HepG2 (cell line): ENCODE measurements at regions not wholly inside any gene's neighbourhood (a gene's known extent, or its start where the extent isn't known, plus 50 kb on each side); places are given as distances from the start of the nearest gene placed in this dataset.

Source experiments
- ATF7-NPFF ChIP-seq: sonication (generic); formaldehyde crosslinking; IDR thresholded peaks from 2 replicates; pipeline ENCODE4 v1.8.1; 2023; ENCODE audit warnings: mild to moderate bottlenecking, low read depth, missing genetic modification reagents, moderate library complexity
- CC2D1A ChIP-seq: sonication (generic); formaldehyde crosslinking; IDR thresholded peaks from 2 replicates; pipeline ENCODE4 v1.8.1; 2023; ENCODE audit warnings: mild to moderate bottlenecking, missing genetic modification reagents
- KMT2A ChIP-seq: sonication (generic); formaldehyde crosslinking; IDR thresholded peaks from 2 replicates; pipeline ENCODE4 v1.4.0; 2020; ENCODE audit warnings: missing genetic modification reagents
- NCOR1 ChIP-seq: fragments of 200-600 bp; sonication (generic); IDR thresholded peaks from 2 replicates; pipeline ENCODE4 v1.7.0; 2017; ENCODE audit warnings: antibody characterized with exemption, low read length, borderline replicate concordance
- NFATC3 ChIP-seq: sonication (generic); formaldehyde crosslinking; IDR thresholded peaks from 2 replicates; pipeline ENCODE4 v1.5.1; 2020; ENCODE audit warnings: mild to moderate bottlenecking, missing genetic modification reagents
- ONECUT2 ChIP-seq: sonication (generic); formaldehyde crosslinking; IDR thresholded peaks from 2 replicates; pipeline ENCODE4 v1.4.0; 2020; ENCODE audit warnings: missing genetic modification reagents
- PTBP1 ChIP-seq: fragments of 200-400 bp; formaldehyde crosslinking; IDR thresholded peaks from 2 replicates; pipeline ENCODE4 v1.6.1; 2018; ENCODE audit warnings: low read length, low read depth; ENCODE audit not compliant: poor library complexity, severe bottlenecking
- RBAK ChIP-seq: sonication (generic); formaldehyde crosslinking; IDR thresholded peaks from 2 replicates; pipeline ENCODE4 v1.5.1; 2020; ENCODE audit warnings: mild to moderate bottlenecking, missing genetic modification reagents
- SNAPC2 ChIP-seq: sonication (generic); formaldehyde crosslinking; IDR thresholded peaks from 2 replicates; pipeline ENCODE4 v1.8.1; 2022; ENCODE audit warnings: mild to moderate bottlenecking, missing genetic modification reagents
- SRF ChIP-seq: IDR thresholded peaks from 2 replicates; pipeline ENCODE4 v1.6.1; 2011; ENCODE audit warnings: mild to moderate bottlenecking, low read depth, low read length, moderate library complexity
- TEAD2 ChIP-seq: sonication (generic); formaldehyde crosslinking; IDR thresholded peaks from 2 replicates; pipeline ENCODE4 v1.9.0; 2021; ENCODE audit warnings: missing genetic modification reagents
- ZFP90 ChIP-seq: sonication (generic); formaldehyde crosslinking; IDR thresholded peaks from 2 replicates; pipeline ENCODE4 v1.8.0; 2022; ENCODE audit warnings: missing genetic modification reagents, mild to moderate bottlenecking, inconsistent platforms, borderline replicate concordance
- ZIK1 ChIP-seq: sonication (generic); formaldehyde crosslinking; IDR thresholded peaks from 2 replicates; pipeline ENCODE4 v1.5.0; 2020; ENCODE audit warnings: mild to moderate bottlenecking, low read depth, missing genetic modification reagents, borderline replicate concordance
- ZNF383 ChIP-seq: sonication (generic); formaldehyde crosslinking; IDR thresholded peaks from 2 replicates; pipeline ENCODE4 v1.4.0; 2020; ENCODE audit warnings: missing genetic modification reagents, mild to moderate bottlenecking, borderline replicate concordance
- ZNF614 ChIP-seq: IDR thresholded peaks from 2 replicates; pipeline ENCODE4 v1.6.1; 2018; ENCODE audit warnings: missing biosample characterization, missing genetic modification reagents, inconsistent platforms, borderline replicate concordance
- ZNF75D ChIP-seq: sonication (generic); formaldehyde crosslinking; IDR thresholded peaks from 2 replicates; pipeline ENCODE4 v1.8.1; 2023; ENCODE audit warnings: missing genetic modification reagents, mild to moderate bottlenecking, borderline replicate concordance
- ZNF782 ChIP-seq: sonication (generic); formaldehyde crosslinking; IDR thresholded peaks from 2 replicates; pipeline ENCODE4 v1.4.0; 2020; ENCODE audit warnings: missing genetic modification reagents, mild to moderate bottlenecking, borderline replicate concordance
- TF ChIP-seq, protein P1 (sequence below): fragments of 450-650 bp; IDR thresholded peaks from 2 replicates; pipeline ENCODE4 v1.6.1; 2016
- TF ChIP-seq, protein P2 (sequence below): sonication (generic); formaldehyde crosslinking; IDR thresholded peaks from 2 replicates; pipeline ENCODE4 v1.5.0; 2020; ENCODE audit warnings: mild to moderate bottlenecking, missing genetic modification reagents, borderline replicate concordance
- TF ChIP-seq, protein P3 (sequence below): sonication (generic); formaldehyde crosslinking; IDR thresholded peaks from 2 replicates; pipeline ENCODE4 v1.8.0; 2022; ENCODE audit warnings: mild to moderate bottlenecking, missing genetic modification reagents, moderate library complexity
- TF ChIP-seq, protein P4 (sequence below): sonication (generic); formaldehyde crosslinking; IDR thresholded peaks from 2 replicates; pipeline ENCODE4 v1.9.0; 2021; ENCODE audit warnings: missing genetic modification reagents, mild to moderate bottlenecking, borderline replicate concordance
- TF ChIP-seq, protein P5 (sequence below): sonication (generic); formaldehyde crosslinking; IDR thresholded peaks from 2 replicates; pipeline ENCODE4 v1.4.0; 2020; ENCODE audit warnings: mild to moderate bottlenecking, missing genetic modification reagents

DNA sequence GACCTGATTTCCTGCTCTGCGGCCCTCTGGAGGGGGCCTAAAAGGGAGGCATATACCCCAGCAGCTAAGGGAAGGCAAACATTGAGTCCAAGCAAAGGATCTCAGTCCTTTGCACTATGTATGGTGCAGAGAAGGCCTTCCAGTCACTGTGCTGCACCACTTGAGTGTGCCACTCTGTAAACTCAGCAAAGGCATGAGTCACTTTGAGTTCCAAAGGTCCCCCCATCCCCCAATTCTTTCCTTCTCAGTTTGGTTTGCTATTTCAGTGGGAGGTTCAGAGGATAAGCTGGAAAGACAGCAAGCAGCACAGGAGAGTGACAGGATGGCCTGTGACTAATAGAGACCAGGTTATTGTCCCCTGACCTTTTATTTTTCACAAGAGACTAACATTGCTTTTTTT is 131.3 kb downstream of the FHDC1 start (continued):
- TF ChIP-seq SRF (no peak), ZNF383 (CRISPR knock-in tag) (no peak), ZNF614 (CRISPR knock-in tag) (no peak), ZFP90 (CRISPR knock-in tag) (no peak), SNAPC2 (CRISPR knock-in tag) (no peak), ATF7-NPFF (no peak), PTBP1 (no peak), TEAD2 (CRISPR knock-in tag) (no peak), ZNF782 (CRISPR knock-in tag) (no peak), NCOR1 (peak; percentile 39; the same call in 1 of the 2 replicates), NFATC3 (CRISPR knock-in tag) (no peak), KMT2A (CRISPR knock-in tag) (no peak), CC2D1A (CRISPR knock-in tag) (no peak), RBAK (CRISPR knock-in tag) (peak; percentile 81; the same call in 1 of the 2 replicates), ZNF75D (no peak), ZIK1 (CRISPR knock-in tag) (no peak), ONECUT2 (CRISPR knock-in tag) (no peak)
- TF ChIP-seq, protein P1, sequence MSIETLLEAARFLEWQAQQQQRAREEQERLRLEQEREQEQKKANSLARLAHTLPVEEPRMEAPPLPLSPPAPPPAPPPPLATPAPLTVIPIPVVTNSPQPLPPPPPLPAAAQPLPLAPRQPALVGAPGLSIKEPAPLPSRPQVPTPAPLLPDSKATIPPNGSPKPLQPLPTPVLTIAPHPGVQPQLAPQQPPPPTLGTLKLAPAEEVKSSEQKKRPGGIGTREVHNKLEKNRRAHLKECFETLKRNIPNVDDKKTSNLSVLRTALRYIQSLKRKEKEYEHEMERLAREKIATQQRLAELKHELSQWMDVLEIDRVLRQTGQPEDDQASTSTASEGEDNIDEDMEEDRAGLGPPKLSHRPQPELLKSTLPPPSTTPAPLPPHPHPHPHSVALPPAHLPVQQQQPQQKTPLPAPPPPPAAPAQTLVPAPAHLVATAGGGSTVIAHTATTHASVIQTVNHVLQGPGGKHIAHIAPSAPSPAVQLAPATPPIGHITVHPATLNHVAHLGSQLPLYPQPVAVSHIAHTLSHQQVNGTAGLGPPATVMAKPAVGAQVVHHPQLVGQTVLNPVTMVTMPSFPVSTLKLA: no peak
- TF ChIP-seq, protein P2, sequence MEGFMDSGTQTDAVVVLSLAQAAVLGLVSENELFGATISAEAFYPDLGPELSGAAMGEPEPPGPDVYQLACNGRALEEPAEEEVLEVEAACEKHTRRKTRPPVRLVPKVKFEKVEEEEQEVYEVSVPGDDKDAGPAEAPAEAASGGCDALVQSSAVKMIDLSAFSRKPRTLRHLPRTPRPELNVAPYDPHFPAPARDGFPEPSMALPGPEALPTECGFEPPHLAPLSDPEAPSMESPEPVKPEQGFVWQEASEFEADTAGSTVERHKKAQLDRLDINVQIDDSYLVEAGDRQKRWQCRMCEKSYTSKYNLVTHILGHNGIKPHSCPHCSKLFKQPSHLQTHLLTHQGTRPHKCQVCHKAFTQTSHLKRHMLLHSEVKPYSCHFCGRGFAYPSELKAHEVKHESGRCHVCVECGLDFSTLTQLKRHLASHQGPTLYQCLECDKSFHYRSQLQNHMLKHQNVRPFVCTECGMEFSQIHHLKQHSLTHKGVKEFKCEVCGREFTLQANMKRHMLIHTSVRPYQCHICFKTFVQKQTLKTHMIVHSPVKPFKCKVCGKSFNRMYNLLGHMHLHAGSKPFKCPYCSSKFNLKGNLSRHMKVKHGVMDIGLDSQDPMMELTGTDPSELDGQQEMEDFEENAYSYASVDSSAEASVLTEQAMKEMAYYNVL (CRISPR knock-in tag): peak; percentile 69
- TF ChIP-seq, protein P3, sequence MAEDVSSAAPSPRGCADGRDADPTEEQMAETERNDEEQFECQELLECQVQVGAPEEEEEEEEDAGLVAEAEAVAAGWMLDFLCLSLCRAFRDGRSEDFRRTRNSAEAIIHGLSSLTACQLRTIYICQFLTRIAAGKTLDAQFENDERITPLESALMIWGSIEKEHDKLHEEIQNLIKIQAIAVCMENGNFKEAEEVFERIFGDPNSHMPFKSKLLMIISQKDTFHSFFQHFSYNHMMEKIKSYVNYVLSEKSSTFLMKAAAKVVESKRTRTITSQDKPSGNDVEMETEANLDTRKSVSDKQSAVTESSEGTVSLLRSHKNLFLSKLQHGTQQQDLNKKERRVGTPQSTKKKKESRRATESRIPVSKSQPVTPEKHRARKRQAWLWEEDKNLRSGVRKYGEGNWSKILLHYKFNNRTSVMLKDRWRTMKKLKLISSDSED (CRISPR knock-in tag): no peak
- TF ChIP-seq, protein P4, sequence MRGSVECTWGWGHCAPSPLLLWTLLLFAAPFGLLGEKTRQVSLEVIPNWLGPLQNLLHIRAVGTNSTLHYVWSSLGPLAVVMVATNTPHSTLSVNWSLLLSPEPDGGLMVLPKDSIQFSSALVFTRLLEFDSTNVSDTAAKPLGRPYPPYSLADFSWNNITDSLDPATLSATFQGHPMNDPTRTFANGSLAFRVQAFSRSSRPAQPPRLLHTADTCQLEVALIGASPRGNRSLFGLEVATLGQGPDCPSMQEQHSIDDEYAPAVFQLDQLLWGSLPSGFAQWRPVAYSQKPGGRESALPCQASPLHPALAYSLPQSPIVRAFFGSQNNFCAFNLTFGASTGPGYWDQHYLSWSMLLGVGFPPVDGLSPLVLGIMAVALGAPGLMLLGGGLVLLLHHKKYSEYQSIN (CRISPR knock-in tag): no peak
- TF ChIP-seq, protein P5, sequence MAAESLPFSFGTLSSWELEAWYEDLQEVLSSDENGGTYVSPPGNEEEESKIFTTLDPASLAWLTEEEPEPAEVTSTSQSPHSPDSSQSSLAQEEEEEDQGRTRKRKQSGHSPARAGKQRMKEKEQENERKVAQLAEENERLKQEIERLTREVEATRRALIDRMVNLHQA (CRISPR knock-in tag): no peak
